ENCODE measurements at regions not wholly inside any gene's neighbourhood (a gene's known extent, or its start where the extent isn't known, plus 50 kb on each side); places are given as distances from the start of the nearest gene placed in this dataset.
A peak's percentile ranks its signal among the peaks of the same experiment; 100 is the strongest.

DNA sequence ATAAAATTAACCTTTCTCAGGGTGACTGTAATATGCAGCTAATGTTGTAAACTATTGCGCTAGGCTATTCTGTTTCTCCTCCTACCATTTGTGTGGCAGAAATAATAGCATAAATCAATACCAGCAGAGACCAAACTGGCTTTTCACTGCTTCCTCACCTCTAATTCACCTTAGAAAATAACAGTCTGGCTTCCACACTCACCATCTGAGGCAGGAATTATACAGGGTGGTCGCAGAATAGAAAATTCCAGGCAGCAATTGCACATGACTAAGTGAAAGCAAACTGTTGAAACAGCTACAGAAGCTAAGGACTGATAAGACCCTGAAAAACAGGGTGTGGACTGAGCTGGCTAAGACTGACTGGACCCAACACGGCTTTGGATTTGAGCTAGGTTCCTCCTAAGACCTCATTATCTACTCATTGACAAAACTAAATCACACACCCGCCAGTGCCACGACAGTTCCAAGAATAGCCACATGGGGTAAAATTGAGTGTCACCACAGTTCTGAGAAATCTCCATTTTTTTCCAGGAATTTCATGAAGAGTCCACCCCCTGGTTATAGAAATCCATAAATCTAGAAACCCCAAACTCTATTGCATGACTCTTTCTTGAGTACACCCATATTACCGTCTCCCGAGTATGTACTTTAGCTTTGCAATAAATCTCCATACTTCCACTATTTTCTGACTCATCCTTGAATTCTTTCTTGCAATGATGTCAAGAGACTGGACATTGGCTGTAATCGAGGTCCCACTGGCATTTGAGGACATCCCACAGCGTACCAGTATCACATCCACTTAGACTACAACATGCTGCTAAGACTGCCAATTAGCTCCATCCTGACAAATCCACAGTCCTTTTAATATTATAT lies 60.9 kb upstream of the KCNQ5 start:
- Histone ChIP-seq H3K36me3 (ENCODE audit: control insufficient read depth in 2 of 2, insufficient read depth in 2 of 2, low read length in 1 of 2) (no peaks in the 10 kb centered on the region), H3K4me1 (ENCODE audit: control insufficient read depth, insufficient read depth, low read length) (no peaks in the 10 kb centered on the region), H3K9ac (ENCODE audit: control insufficient read depth, insufficient read depth, low read length) (no peak overlapping the region), H3K27me3 (replicated peaks in 1 of 2; ENCODE audit: control insufficient read depth in 2 of 2, insufficient read depth in 2 of 2, low read length in 1 of 2) (no peaks in the 10 kb centered on the region), H3K27ac (ENCODE audit: control insufficient read depth, insufficient read depth) (no peak overlapping the region), H4K20me1 (ENCODE audit: control insufficient read depth, insufficient read depth) (no peaks in the 10 kb centered on the region), H3K4me2 (ENCODE audit: control insufficient read depth, insufficient read depth) (no peak overlapping the region), H3K79me2 (ENCODE audit: control insufficient read depth, insufficient read depth, low read length) (no peaks in the 10 kb centered on the region), H2AFZ (ENCODE audit: control insufficient read depth, low read depth, low read length) (no peak overlapping the region), H3K9me3 (replicated peaks; ENCODE audit: control insufficient read depth, insufficient read depth, low read length) (no peaks in the 10 kb centered on the region), H3K4me3 (no peak overlapping the region)
- DNase-seq (ENCODE audit: low read depth, low spot score) = no peak
- in situ Hi-C loops (cut with MboI) = no loop called here
- peak; percentile 49; the same call in 2 of the 3 replicates for ATAC-seq
- FAIRE-seq = no peak
- 19% methylated on average over 9 of the region's 9 CpGs for WGBS (ENCODE audit: insufficient coverage, insufficient replicate concordance, low lambda C conversion rate, missing lambda C conversion rate)
- BruUV-seq (replicated peaks) = no TSS peak
- TF ChIP-seq RUNX3 (IDR thresholded peaks at IDR 0.05; ENCODE audit: low read length) (no peak), NRF1 (conservative IDR thresholded peaks at IDR 0.05; ENCODE audit: low read depth, low read length) (no peak), SREBF1 (IDR thresholded peaks at IDR 0.05; ENCODE audit: low read length) (no peak)
- TF ChIP-seq, protein P1, sequence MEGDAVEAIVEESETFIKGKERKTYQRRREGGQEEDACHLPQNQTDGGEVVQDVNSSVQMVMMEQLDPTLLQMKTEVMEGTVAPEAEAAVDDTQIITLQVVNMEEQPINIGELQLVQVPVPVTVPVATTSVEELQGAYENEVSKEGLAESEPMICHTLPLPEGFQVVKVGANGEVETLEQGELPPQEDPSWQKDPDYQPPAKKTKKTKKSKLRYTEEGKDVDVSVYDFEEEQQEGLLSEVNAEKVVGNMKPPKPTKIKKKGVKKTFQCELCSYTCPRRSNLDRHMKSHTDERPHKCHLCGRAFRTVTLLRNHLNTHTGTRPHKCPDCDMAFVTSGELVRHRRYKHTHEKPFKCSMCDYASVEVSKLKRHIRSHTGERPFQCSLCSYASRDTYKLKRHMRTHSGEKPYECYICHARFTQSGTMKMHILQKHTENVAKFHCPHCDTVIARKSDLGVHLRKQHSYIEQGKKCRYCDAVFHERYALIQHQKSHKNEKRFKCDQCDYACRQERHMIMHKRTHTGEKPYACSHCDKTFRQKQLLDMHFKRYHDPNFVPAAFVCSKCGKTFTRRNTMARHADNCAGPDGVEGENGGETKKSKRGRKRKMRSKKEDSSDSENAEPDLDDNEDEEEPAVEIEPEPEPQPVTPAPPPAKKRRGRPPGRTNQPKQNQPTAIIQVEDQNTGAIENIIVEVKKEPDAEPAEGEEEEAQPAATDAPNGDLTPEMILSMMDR (IDR thresholded peaks at IDR 0.05 in 2 of 3, conservative IDR thresholded peaks at IDR 0.05 in 1 of 3; ENCODE audit: control insufficient read depth in 2 of 3, extremely low read depth in 1 of 3, insufficient read depth in 1 of 3, low read depth in 3 of 3, low read length in 3 of 3) = peak in 1 of 3 experiments; percentile 9; a peak in 1 of 6 replicates
- RAD21 ChIA-PET (ENCODE audit: unreplicated experiment) = no interaction called here
- SMC1A ChIA-PET (ENCODE audit: uncharacterized antibody, unreplicated experiment) = interaction anchor here (0.7 to 1.2 kb wide), 2 partner anchors 8 to 19 kb away, joined by 3 read pairs; no protein-coding TSS in a partner anchor
- intact Hi-C loops (cut with micrococcal nuclease; ENCODE audit: unreplicated experiment) = no loop called here
- POLR2A ChIA-PET = interaction anchor here (0.6 kb wide), 1 partner anchor 175 kb away, joined by 3 read pairs; no protein-coding TSS in a partner anchor
- CTCF ChIA-PET = interaction anchor here (0.6 to 1.5 kb wide), 4 partner anchors 28 to 797 kb away, joined by 3 to 4 read pairs (median 4); no protein-coding TSS in a partner anchor
